Jurkat, Clone E6-1 (cell line): ENCODE measurements at regions not wholly inside any gene's neighbourhood (a gene's known extent, or its start where the extent isn't known, plus 50 kb on each side); places are given as distances from the start of the nearest gene placed in this dataset.

Experiments used
- DNase-seq: peaks from one replicate; pipeline ENCODE4 v3.0.0-alpha.2; 2011; ENCODE audit warnings: low read depth, low spot score
- H3K4me3 ChIP-seq: 2 replicates; pipeline ENCODE4 v1.5.1; 2011; ENCODE audit warnings: mild to moderate bottlenecking, low read length, control low read depth, moderate library complexity

- H3K4me3 ChIP-seq: no peak overlapping the region
- DNase-seq: no peak
These were observed 104.3 kb upstream of the TTC29 start for GRCh38 chr4:147049946-147050345.

GRCh38 chr4:147050356-147050765 is 104.7 kb upstream of the TTC29 start:
- DNase-seq: no peak
- no peak overlapping the region for H3K4me3 ChIP-seq

GRCh38 chr4:147052361-147052760 is 106.7 kb upstream of the TTC29 start:
- no peak overlapping the region for H3K4me3 ChIP-seq
- DNase-seq: no peak

- DNase-seq: no peak
- no peak overlapping the region for H3K4me3 ChIP-seq
These were observed 108.7 kb upstream of the TTC29 start for GRCh38 chr4:147054228-147054872.

GRCh38 chr4:147056940-147057610 is 111.4 kb upstream of the TTC29 start:
- no peak for DNase-seq
- no peak overlapping the region for H3K4me3 ChIP-seq

- DNase-seq: no peak
- H3K4me3 ChIP-seq: no peak overlapping the region
These were observed 112.0 kb upstream of the TTC29 start for GRCh38 chr4:147057611-147058190.

- no peak overlapping the region for H3K4me3 ChIP-seq
- no peak for DNase-seq
These were observed 113.5 kb upstream of the TTC29 start for GRCh38 chr4:147059064-147059731.

GRCh38 chr4:147060151-147060931 is 114.7 kb upstream of the TTC29 start:
- DNase-seq: peak; percentile 31
- no peak overlapping the region for H3K4me3 ChIP-seq

GRCh38 chr4:147064856-147065255 is 119.2 kb upstream of the TTC29 start:
- H3K4me3 ChIP-seq: no peak overlapping the region

GRCh38 chr4:147068564-147068963 is 122.9 kb upstream of the TTC29 start:
- no peak for DNase-seq
- H3K4me3 ChIP-seq: no peak overlapping the region

More at GRCh38 chr4:147064856-147065255, 119.2 kb upstream of the TTC29 start:
- no peak for DNase-seq

GRCh38 chr4:147071209-147071740 is 125.6 kb upstream of the TTC29 start:
- no peak for DNase-seq
- H3K4me3 ChIP-seq: no peak overlapping the region

- no peak overlapping the region for H3K4me3 ChIP-seq
- DNase-seq: no peak
These were observed 130.5 kb upstream of the TTC29 start for GRCh38 chr4:147076179-147076578.

- H3K4me3 ChIP-seq: no peak overlapping the region
- no peak for DNase-seq
These were observed 131.1 kb upstream of the TTC29 start for GRCh38 chr4:147076728-147077127.

- no peak overlapping the region for H3K4me3 ChIP-seq
- no peak for DNase-seq
These were observed 132.7 kb upstream of the TTC29 start for GRCh38 chr4:147078362-147078761.

GRCh38 chr4:147078875-147079658 is 133.4 kb upstream of the TTC29 start:
- no peak for DNase-seq
- H3K4me3 ChIP-seq: no peak overlapping the region

GRCh38 chr4:147084861-147085260 is 139.2 kb upstream of the TTC29 start:
- no peak overlapping the region for H3K4me3 ChIP-seq
- DNase-seq: no peak

GRCh38 chr4:147085781-147086180 is 140.1 kb upstream of the TTC29 start:
- no peak for DNase-seq
- no peak overlapping the region for H3K4me3 ChIP-seq

GRCh38 chr4:147088146-147088545 is 142.5 kb upstream of the TTC29 start:
- no peak overlapping the region for H3K4me3 ChIP-seq
- DNase-seq: no peak
